GM20000 (cell line): ENCODE measurements at regions not wholly inside any gene's neighbourhood (a gene's known extent, or its start where the extent isn't known, plus 50 kb on each side); places are given as distances from the start of the nearest gene placed in this dataset.

Source experiments
- DNase-seq: peaks from one replicate; pipeline ENCODE4 v3.0.0; 2012; ENCODE audit warnings: low spot score
- CTCF ChIP-seq: IDR thresholded peaks from 2 replicates; pipeline ENCODE4 v1.5.1; 2012; ENCODE audit warnings: mild to moderate bottlenecking, control low read depth; ENCODE audit errors: extremely low read depth, missing control alignments

GRCh38 chr9:14526504-14526903 is 166.7 kb downstream of the ZDHHC21 start:
- no peak for TF ChIP-seq CTCF

GRCh38 chr9:14525856-14526255 is 167.4 kb downstream of the ZDHHC21 start:
- DNase-seq, result no peak
- TF ChIP-seq CTCF, result no peak

More at GRCh38 chr9:14526504-14526903, 166.7 kb downstream of the ZDHHC21 start:
- no peak for DNase-seq

- DNase-seq, result no peak
- no peak for TF ChIP-seq CTCF
Observed at GRCh38 chr9:14524873-14525515, 168.2 kb downstream of the ZDHHC21 start.

- DNase-seq, result no peak
- no peak for TF ChIP-seq CTCF
Observed at GRCh38 chr9:14523545-14523944, 169.7 kb downstream of the ZDHHC21 start.

GRCh38 chr9:14522627-14523379 is 170.4 kb downstream of the ZDHHC21 start:
- DNase-seq, result no peak
- TF ChIP-seq CTCF, result no peak

- TF ChIP-seq CTCF, result no peak
- no peak for DNase-seq
Observed at GRCh38 chr9:14520341-14520740, 172.9 kb downstream of the ZDHHC21 start.

GRCh38 chr9:14517154-14517906 is 175.9 kb downstream of the ZDHHC21 start:
- DNase-seq, result no peak
- TF ChIP-seq CTCF, result no peak
